Mucosa of gallbladder (tissue), 1 donor: ENCODE measurements at regions not wholly inside any gene's neighbourhood (a gene's known extent, or its start where the extent isn't known, plus 50 kb on each side); places are given as distances from the start of the nearest gene placed in this dataset.

Experiments
- DNase-seq: peaks from one replicate; pipeline ENCODE4 v3.0.0-alpha.2; 2020; ENCODE audit warnings: low spot score
- donor health status: DM: no; HTN: no; CAD: no.

DNA sequence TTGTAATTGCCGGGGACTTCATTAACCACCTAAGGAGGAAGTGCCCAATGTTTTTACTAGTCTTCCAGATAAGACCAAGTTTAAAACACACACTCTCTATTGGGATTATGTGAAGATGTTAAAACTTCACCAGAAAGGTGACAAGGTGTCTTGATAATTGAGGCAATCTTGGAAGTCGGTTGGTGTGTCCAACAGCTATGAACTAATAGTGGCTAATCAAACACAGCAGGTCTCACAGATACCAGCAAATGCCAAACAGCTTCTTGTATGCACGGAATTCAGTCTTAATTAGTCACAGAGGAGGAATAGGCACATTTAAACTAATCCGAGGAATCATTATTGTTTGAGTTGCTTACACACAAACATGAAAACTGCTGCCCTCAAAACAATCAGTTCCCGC lies 214.5 kb downstream of the SEC61B start:
- DNase-seq: no peak

DNA sequence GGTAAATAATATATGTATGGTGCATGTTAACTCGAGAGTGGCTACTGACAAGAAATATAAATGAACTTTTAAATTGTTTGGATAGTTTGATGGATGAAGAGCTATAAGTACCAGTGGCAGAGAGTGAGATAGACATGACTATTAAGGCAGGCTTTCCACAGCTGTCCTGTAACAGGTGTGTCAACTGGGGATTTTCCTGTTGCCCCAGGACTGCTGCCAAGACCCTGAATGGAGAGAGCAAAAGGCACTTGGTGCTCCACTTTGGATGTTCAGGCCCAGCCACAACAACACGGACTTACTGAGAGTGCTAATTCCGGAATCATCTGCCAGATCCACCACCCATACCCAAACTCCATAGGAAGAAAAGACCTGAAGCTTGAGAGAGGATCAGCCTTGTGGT lies 215.1 kb downstream of the SEC61B start:
- DNase-seq: no peak

DNA sequence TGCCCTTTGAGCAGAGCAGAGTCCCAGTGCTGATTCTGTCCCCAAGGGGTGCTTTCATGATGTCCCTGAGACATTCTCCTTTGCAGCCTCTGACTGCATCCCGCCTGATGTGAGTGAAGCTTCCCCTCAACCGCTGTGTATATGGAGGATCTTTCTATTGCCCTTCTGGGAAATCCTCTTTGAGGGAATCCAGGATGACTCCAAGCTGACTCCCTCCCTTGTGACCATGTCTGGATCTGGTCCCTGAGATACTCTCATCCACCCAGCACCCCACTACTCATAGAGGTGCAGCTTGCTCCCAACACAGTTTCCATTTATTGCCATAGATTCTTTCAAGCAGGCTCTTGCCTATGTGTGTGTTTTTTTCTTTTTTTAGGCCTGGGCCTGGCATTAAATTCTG lies 216.5 kb downstream of the SEC61B start:
- DNase-seq: no peak

DNA sequence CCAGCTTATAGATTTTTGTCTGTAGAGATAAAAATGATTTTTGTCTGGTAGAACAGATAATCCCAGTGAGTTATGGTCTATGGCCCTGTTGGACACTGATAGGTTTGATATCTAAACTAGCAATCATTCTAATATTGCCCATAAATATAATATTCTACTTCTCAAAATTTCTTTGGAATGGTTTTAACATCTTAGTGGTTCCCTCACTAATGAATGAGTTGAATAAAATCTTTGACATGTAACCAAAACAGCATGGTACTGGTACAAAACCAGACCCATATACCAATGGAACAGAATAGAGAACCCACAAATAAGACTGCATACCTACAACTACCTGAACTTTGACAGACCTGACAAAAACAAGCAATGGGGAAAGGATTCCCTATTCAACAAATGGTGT lies 219.7 kb downstream of the SEC61B start:
- no peak for DNase-seq

DNA sequence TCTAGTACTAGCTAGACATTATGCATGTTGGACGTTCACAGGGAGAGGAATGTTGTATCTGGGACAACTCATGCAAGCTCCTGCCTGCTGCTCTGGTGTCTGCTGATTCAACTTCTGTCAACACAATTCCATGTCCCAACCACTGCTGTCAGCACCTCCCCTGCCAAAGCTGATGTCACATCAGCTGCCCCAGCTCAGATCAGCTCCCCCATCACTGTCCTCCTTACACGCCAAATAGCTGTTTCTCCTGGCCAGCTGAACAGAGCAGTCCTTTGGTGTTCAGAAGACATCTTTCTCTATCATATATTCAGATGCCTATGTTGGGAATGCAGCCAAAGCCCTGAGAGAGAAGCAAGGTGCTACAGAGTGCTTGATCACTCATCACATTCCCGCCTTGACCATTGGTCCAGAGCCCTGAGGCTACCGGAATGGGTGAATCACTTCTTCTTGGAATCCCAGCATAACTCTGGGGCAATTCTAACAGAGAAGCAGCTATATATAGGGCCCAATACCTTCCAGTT lies 223.3 kb downstream of the SEC61B start:
- no peak for DNase-seq

DNA sequence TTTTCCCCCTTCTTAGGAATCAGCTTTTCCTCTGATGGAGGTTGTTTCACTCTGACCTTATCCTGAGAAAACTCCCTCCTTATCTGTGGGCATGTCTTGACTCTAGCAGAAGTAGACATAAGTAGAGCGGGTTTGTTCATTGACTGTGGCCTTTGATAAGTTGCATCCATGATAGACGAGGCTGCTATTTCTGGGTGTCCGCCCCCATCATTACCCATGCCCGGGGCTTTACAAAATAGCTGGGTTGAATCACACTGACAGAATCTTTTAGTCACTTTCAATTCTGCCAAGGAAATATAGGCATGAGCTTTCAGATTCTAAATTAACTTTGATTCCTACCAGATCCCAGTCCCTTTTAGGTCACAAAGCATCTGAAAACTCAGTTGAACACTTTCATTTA lies 223.8 kb downstream of the SEC61B start:
- no peak for DNase-seq

DNA sequence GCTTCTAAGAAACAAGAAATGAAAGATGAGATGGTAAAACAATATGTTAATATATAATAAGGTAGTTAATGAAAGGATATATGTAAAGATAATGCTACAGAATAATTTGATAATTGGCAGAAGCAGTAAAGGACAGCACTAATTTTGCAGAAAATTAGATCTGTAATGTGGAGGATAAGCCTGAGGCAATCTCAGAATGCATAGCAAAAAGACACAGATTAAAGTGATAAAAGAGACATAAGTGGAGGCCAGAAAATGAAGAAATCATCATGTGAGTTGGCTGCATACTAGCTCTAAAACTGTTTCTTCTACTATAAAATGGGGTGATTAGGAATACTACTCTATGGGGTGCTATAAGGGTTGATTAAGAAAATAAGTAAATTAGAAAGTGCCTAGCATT lies 225.9 kb downstream of the SEC61B start:
- DNase-seq: no peak

DNA sequence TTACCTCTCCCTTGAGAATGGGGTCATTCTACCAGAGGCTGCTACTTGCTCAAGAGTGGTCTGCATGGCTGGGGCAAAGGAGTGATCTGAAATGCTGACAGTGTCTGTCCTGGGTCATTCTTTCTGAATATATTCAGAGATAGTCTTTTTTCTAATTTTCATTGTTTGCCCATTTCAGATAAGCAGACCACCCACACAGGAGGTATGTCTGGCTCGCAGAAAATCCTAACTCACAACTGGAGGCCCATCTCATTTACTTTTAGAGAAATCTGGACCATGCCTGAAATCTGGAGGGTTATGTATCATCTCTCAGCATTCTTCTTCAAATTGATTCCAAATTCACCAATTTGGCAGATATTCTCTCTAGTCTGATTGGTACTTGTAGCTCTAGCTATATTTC lies 227.6 kb downstream of the SEC61B start:
- DNase-seq: no peak

DNA sequence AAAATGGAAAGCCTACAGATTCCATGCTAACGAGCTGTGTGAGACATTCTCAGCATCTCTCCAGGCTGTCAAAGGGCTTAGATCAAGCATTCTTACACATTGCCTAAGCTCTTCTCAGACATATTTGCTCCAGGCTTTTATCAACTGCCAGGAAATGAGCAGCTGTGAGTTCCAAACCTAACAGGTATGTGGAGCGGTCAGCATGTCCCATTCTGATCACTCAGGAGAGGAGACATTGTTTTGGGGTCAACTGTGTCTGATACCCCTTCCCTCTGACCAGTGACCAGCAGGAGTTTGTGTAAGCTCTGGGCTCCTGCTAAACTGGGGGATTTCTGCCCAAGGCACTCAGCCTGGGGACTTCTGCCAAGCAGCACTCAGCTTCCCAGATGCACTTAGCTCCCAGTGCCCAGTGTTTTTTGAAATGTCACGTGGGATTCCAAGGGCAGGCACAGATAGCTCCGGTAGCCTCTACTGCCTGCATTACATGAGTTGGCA lies 229.1 kb downstream of the SEC61B start:
- no peak for DNase-seq

DNA sequence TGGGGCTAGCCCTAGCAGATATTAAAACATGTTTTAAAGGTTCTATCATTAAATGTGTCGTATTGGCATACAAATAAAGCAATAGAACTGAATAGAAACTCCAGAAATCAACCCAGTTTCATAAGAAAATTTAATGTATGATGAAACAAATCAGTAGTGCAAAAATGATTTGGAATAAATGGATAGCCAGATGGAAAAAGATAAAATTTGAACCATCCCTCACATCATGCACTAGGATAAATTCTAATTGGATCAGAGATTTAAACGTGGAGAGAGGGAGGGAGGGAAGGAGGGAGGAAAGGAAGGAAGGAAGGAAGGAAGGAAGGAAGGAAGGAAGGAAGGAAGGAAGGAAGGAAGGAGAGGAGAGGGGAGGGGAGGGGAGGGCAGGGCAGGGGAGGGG lies 235.3 kb downstream of the SEC61B start:
- no peak for DNase-seq

DNA sequence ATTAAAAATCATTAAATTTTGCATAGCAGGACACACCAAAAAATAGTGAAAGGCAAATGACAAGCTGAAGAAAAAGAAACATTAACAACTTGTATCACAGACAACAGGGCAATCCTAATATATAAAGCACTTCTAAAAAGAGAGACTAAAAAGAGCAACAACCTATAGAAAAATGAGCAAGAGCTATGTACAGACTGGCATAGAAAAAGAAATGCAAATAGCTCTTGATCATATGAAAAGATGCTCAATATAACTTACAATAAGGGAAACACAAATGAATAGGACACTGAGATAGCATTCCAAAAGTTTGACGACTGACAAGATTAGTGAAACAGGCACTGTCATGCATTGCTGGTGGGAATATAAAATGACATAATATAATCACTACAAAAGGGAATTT lies 235.9 kb downstream of the SEC61B start:
- no peak for DNase-seq

DNA sequence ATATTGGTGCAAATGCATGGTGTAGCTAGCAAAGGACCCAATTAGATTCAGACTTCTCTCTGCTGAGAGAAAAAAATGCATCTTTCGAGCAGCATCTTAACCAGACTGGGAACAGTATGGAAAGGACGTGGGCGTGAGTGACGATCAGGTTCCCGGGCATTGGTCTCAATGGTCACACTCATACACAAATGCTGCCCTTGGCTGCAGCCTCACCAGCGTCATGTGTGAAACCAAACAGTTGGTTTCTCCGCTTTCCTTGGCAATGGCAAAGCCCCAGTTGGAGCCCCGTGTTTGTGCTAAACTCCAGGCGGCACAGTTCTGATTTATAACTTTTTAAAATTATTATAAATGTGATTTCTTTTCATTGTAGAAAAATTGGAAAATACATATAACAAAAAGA lies 237.8 kb downstream of the SEC61B start:
- DNase-seq: no peak

DNA sequence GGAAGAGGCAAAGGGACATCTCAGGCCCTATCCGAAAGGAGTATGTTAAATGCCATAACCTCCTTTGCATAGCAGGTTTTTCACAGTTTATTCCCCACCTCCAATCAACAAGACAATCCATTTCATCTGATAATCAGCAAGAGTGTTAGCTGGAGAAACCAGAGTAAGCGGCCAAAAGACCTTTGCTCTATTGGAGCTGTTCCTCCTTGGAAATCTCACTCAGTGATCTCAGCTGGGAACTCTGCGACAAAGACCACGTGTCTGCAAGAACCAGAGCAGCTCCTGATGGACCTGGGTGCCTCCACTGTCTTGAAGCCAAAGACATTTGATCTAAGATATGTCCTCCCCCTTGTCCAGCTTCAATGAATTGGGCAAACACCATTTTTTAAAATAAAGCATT lies 241.0 kb downstream of the SEC61B start:
- DNase-seq: peak; percentile 63

DNA sequence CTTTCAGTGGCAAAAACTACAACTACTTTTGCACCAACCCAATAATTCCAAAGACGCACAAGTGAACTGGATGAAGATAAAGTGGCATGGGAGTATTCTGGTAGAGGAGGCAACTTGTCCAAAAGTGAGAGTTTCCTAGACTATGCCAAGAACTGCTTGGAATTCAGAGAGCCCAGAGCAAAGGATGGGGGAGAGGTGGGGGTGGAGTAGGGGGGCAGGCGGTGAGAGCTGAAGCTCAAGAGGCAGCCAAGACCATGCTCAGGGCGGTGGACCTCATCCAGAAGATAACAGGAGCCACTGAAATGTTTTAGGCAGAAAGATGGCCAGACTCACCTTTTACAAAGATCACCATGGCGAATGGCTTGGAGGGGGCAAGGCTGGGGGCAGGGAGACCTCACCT lies 242.5 kb downstream of the SEC61B start:
- DNase-seq: no peak

DNA sequence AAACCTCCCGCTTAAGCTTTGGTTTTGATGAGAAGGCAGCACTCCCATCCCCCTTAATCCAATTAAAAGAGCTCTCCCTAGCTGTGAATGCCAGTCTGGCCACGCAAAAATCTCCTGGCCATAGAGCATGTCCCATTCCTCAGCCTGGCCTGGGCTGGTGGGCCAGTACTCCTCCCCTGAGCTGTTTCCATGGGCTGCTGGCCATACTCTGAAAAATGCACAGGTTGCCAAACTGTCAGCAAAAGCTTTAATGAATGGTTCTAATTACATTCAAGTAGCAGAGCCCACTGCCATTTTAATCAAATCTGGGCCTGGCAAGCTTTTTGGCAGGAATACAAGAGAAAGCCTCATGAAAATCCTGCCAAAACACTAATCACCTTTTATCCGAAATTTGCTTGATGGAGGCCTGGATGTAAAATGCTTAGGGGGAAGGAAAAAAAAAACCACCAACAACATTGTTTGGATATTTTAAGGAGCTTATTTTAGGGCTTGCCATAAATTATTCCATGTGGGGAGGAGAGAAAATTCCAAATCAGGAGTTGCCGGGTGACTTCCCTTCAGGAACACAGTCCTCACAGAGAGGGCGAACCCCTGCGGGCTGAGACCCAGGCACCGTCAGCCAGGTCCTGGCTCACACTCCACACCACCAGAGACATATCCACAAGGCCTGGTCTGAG lies 243.3 kb downstream of the SEC61B start:
- no peak for DNase-seq

DNA sequence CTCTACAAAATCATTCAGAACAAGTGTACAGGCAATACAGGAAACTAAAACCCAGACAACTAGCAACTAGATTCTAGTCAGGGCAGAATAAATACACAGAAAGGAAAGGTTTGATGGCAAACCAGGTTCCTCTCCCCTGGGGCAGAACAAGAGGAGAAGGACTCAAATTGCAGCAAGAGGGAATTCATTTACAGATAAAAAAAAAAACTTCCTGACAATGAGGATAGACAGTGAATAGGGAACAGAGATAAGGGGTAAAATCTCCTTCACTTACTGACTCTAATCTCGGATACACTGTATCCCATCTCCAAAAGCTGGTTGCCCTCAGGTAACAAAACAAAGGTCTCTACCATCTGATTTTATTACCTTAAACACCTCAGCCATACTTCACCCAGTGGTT lies 244.0 kb downstream of the SEC61B start:
- DNase-seq: no peak

DNA sequence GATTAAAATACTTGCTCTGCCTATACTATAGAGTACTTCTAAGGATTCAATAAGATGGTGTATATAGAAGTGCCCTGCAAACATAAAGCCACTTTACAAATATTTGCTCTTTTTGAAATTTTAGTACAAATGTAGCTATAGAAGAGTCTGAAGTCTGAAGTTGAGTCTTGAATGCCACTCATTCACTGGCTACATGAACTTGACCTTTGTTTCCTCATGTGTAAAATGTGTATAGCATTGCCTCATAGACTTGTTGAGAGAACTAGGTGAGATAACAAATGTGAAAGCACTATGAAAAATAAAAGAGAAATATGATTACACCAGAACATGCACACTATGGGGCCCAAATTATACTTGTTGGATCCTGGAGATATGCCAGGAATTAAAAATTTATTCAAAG lies 244.7 kb downstream of the SEC61B start:
- no peak for DNase-seq

DNA sequence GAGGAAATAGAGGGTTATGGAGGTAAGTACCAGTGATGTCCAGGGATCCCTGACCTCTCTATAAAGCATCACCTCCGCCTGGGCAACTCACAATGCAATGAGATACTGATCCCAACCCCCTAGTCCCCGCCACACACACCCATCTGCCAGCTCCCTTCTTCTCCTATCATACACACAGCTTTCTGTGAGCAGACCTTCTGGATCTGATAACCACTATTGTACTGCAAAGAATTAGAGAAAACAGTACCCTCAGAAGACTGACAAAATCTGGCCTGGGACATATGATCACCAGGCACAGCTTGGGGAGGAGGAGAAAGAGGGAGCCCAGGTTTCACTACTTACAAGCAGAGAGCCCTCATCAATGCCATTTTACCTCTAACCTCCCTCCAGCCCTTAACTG lies 249.0 kb downstream of the SEC61B start:
- no peak for DNase-seq

DNA sequence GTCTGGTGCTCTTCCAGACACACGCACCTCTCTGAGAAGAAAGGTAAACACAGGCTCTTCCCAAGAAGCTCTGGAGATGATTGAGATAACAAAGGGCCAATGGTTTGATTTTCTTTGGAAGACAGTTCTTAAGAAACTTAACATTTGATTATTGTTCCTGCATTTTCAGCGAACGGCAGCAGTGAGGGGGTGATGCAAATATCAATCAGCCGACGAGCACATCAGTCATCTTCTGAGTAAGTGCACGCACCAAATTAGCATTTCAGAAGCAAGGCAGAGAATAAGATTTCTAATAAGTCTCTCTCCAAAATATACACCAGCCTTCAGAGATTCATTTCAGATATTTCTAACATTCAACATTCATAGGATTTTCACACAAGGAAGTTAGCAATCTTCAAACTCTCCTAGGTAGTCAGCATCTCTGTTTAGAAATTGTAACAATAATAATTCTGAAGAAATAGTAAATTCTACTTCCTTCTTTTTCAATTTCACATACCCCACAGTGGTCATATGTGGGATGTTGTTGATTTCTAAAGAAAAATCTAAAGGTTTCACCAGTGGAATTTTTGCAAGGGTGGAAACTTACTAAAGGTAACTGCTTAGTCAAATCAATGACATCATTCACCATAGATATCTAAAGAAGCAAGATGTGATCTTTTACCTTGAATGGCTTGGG lies 250.3 kb downstream of the SEC61B start:
- DNase-seq: no peak

DNA sequence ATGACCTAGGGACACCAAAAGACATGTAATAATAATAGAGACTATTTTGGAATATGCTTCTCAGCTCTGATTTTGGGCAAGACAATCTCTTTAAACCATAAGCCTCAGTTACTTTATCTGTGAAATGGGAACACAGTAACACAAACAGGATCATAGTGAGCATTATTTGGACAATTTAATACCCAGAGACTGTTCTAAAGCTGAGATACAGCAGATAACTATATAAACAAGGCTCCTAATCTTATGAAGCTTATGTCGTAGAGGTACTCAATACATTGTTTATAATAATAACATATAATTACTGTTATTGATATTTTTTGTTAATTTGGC lies 250.8 kb downstream of the SEC61B start:
- no peak for DNase-seq

DNA sequence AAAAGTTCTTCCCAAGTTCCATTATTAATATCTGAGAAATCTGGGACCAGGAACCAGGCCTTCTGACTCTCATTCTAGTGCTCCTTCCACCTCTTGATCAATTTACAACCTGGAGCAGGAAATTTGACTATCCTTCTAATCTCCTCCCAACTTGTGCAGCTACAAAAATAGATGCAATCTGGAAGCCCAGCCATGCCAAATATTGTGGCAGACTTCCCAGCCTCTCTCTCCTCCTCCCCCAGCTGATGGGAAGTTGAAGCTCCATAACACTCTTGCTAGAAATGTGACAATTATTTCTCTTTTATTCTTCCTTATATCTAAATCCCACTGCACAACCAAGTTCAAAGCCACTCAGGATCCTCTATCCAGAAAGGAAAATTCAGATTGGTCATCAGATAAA lies 252.1 kb downstream of the SEC61B start:
- DNase-seq: no peak

DNA sequence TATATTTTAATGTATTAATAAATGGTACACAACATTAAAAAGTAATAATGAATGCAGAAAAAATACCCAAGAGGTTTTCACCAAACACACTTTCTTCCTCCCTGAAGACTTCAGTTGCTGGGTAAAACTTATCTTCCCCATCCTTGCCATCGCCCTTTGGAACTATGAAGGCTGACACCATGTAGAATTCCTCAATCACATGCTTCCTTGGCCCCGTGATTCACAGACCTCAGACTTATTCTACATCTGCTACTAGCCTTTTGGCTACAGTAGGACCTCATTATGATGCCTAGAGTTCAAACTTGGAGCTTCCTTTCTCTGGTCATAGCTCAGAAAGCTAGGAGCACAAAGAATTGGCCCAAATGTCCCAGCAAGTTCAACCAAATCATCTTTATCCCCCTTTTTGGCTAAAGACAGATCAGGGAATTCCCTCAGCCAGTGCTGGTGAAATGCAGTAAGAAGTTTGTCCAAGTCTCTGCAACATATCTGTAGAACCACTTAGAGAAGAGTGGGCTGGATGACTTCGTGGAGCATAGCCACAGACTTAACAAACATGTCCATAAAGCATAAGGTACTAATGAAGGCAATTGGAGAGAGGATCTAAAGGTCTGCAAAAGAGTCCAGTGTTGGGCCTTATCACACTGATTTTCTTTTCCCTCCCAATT lies 253.5 kb downstream of the SEC61B start:
- DNase-seq: no peak

DNA sequence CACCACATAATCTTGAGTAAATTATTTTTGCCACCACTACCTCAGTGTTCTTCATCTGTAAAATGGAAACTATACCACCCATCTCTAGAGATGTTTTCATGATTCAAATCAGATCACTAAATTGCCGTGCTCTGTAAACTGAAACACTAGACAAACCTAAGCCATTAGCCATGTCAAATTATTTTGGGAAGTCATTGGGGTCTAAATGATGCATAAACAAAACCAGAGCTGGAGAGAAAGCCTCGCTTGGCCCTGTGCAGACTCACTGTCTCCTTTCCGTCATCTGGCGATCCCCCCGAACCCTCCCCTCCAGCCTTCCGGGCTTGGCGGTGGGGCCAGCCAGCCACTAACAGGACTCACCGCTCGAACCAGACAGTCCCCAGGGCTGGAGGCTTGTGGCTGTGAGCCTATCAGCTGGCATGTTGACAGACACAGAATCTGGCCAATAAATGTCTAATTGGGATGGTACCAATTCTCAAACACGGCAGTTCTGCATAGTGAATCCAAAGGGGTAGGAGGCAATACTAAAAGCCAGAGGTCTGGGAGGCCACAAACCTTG lies 256.5 kb downstream of the SEC61B start:
- DNase-seq: no peak
